ENCODE measurements at regions not wholly inside any gene's neighbourhood (a gene's known extent, or its start where the extent isn't known, plus 50 kb on each side); places are given as distances from the start of the nearest gene placed in this dataset.

GRCh38 chr2:239735829-239736357, 289.2 kb downstream of the NDUFA10 start:
- Histone ChIP-seq H3K36me3 (ENCODE audit: control insufficient read depth in 2 of 2, extremely low read depth in 1 of 2, insufficient read depth in 2 of 2, low read length in 2 of 2) (no peaks in the 10 kb centered on the region), H2AFZ (ENCODE audit: low read depth, low read length) (no peak overlapping the region), H4K20me1 (replicated peaks; ENCODE audit: control insufficient read depth, extremely low read depth, insufficient read depth, low read length) (no peaks in the 10 kb centered on the region), H3K9me1 (replicated peaks; ENCODE audit: control insufficient read depth, extremely low read depth, insufficient read depth, low read length) (no peaks in the 10 kb centered on the region), H3K4me2 (ENCODE audit: insufficient read depth, low read length) (no peak overlapping the region), H3K27ac (ENCODE audit: insufficient read depth, low read depth, low read length) (no peak overlapping the region), H3K9me3 (replicated peaks; ENCODE audit: control insufficient read depth, insufficient read depth, low read length) (no peaks in the 10 kb centered on the region), H3K27me3 (ENCODE audit: control insufficient read depth in 2 of 2, insufficient read depth in 2 of 2, low read length in 2 of 2) (no peaks in the 10 kb centered on the region), H3K4me1 (ENCODE audit: control insufficient read depth, extremely low read depth, insufficient read depth, low read length) (no peaks in the 10 kb centered on the region), H3K4me3 (replicated peaks in 1 of 3; ENCODE audit: insufficient read depth in 1 of 3, low read depth in 1 of 3, low read length in 3 of 3) (no peak overlapping the region), H3K9ac (replicated peaks; ENCODE audit: extremely low read depth, insufficient read depth, low read length) (no peak overlapping the region), H3K79me2 (ENCODE audit: control insufficient read depth, insufficient read depth, low read length) (no peaks in the 10 kb centered on the region)
- intact Hi-C loops (cut with micrococcal nuclease) (no loop called here), dilution Hi-C loops (cut with MboI; ENCODE audit: extremely low pct_ligation_motif_present, low sequenced_read_pairs) (no loop called here)
- ChIA-PET CTCF (no interaction called here), POLR2A (no interaction called here)
- no peak for DNase-seq (ENCODE audit: low read depth, low spot score)
- BruUV-seq (replicated peaks): no TSS peak
- TF ChIP-seq EZH2 (IDR thresholded peaks at IDR 0.05; ENCODE audit: borderline replicate concordance, low read depth, low read length, severe bottlenecking): no peak
- no peak for FAIRE-seq

GRCh38 chr2:239735131-239735828, 289.9 kb downstream of the NDUFA10 start:
- Histone ChIP-seq H3K9ac (replicated peaks; ENCODE audit: extremely low read depth, insufficient read depth, low read length) (no peak overlapping the region), H3K4me2 (ENCODE audit: insufficient read depth, low read length) (no peak overlapping the region), H3K4me3 (replicated peaks in 1 of 3; ENCODE audit: insufficient read depth in 1 of 3, low read depth in 1 of 3, low read length in 3 of 3) (no peak overlapping the region), H3K9me1 (replicated peaks; ENCODE audit: control insufficient read depth, extremely low read depth, insufficient read depth, low read length) (no peaks in the 10 kb centered on the region), H3K27me3 (ENCODE audit: control insufficient read depth in 2 of 2, insufficient read depth in 2 of 2, low read length in 2 of 2) (no peaks in the 10 kb centered on the region), H3K4me1 (ENCODE audit: control insufficient read depth, extremely low read depth, insufficient read depth, low read length) (no peaks in the 10 kb centered on the region), H3K27ac (ENCODE audit: insufficient read depth, low read depth, low read length) (no peak overlapping the region), H2AFZ (ENCODE audit: low read depth, low read length) (no peak overlapping the region), H4K20me1 (replicated peaks; ENCODE audit: control insufficient read depth, extremely low read depth, insufficient read depth, low read length) (no peaks in the 10 kb centered on the region), H3K36me3 (ENCODE audit: control insufficient read depth in 2 of 2, extremely low read depth in 1 of 2, insufficient read depth in 2 of 2, low read length in 2 of 2) (no peaks in the 10 kb centered on the region), H3K79me2 (ENCODE audit: control insufficient read depth, insufficient read depth, low read length) (no peaks in the 10 kb centered on the region), H3K9me3 (replicated peaks; ENCODE audit: control insufficient read depth, insufficient read depth, low read length) (no peaks in the 10 kb centered on the region)
- no peak for DNase-seq (ENCODE audit: low read depth, low spot score)
- FAIRE-seq: no peak
- intact Hi-C loops (cut with micrococcal nuclease) (no loop called here), dilution Hi-C loops (cut with MboI; ENCODE audit: extremely low pct_ligation_motif_present, low sequenced_read_pairs) (no loop called here)
- no TSS peak for BruUV-seq (replicated peaks)
- POLR2A ChIA-PET: no interaction called here
- CTCF ChIA-PET: no interaction called here
- no peak for TF ChIP-seq CTCF (IDR thresholded peaks at IDR 0.05; ENCODE audit: extremely low read depth in 1 of 2, insufficient read depth in 1 of 2, low read depth in 1 of 2, low read length in 2 of 2)
